ENCODE measurements at regions not wholly inside any gene's neighbourhood (a gene's known extent, or its start where the extent isn't known, plus 50 kb on each side); places are given as distances from the start of the nearest gene placed in this dataset.

DNA sequence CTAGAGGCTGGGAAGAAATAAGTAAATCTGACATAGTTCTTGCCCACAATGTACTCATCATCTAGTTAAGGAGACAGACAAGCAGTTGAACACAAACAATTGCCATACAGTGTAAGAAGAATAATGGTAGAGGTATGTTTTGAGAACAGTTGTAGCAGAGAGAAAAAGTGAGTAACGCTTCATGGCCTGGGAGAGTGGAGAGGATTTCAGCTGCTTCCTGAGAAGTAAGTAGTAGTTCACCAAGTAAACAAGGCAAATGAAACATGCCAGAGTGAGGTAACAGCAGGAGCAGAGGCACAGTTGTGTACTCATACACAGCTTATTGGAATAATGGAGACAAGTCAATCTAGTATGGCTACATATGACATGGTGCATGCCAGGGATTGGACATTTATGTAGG lies 53.6 kb upstream of the RAP2C start:
- Histone ChIP-seq H2BK12ac (ENCODE audit: insufficient read length, low read depth, low read length) (no peak overlapping the region), H3K23ac (ENCODE audit: insufficient read length, low read depth, low read length) (no peak overlapping the region), H2AK5ac (ENCODE audit: insufficient read length, low read length) (no peak overlapping the region), H2BK20ac (ENCODE audit: low read depth, low read length, poor library complexity, severe bottlenecking) (no peak overlapping the region), H3K4me1 (ENCODE audit: insufficient read depth, low read length) (no peaks in the 10 kb centered on the region), H2AFZ (ENCODE audit: low read length) (no peak overlapping the region), H3T11ph (ENCODE audit: low read length) (no peak overlapping the region), H3K18ac (ENCODE audit: insufficient read length, low read depth, low read length) (no peak overlapping the region), H4K5ac (ENCODE audit: insufficient read length, low read depth, low read length) (no peak overlapping the region), H2BK15ac (ENCODE audit: low read depth, low read length) (no peak overlapping the region), H3K56ac (ENCODE audit: insufficient read length, low read depth, low read length) (no peak overlapping the region), H3K14ac (ENCODE audit: insufficient read depth, low read length) (no peak overlapping the region), H2BK120ac (ENCODE audit: low read depth, low read length, poor library complexity, severe bottlenecking) (no peak overlapping the region), H3K27me3 (ENCODE audit: insufficient read depth, low read length) (no peaks in the 10 kb centered on the region), H4K91ac (ENCODE audit: insufficient read length, low read depth, low read length) (no peak overlapping the region), H4K8ac (replicated peaks; ENCODE audit: insufficient read length, low read depth, low read length) (no peak overlapping the region), H3K4me2 (ENCODE audit: insufficient read depth, insufficient read length, low read length) (no peak overlapping the region), H3K9ac (ENCODE audit: extremely low read depth, insufficient read length, low read length) (no peak overlapping the region), H4K20me1 (ENCODE audit: control insufficient read depth, insufficient read depth, insufficient read length) (no peaks in the 10 kb centered on the region), H2BK5ac (ENCODE audit: insufficient read length, low read length) (no peak overlapping the region), H3K79me2 (ENCODE audit: insufficient read depth, low read length) (no peaks in the 10 kb centered on the region), H3K9me3 (ENCODE audit: control insufficient read depth, low read depth, low read length) (no peaks in the 10 kb centered on the region), H3K27ac (ENCODE audit: insufficient read length, low read depth, low read length) (no peak overlapping the region), H3K79me1 (ENCODE audit: insufficient read depth, low read depth, low read length, poor library complexity, severe bottlenecking) (no peaks in the 10 kb centered on the region), H3K23me2 (ENCODE audit: insufficient read length, low read depth, low read length, poor library complexity, severe bottlenecking) (no peaks in the 10 kb centered on the region), H3K4ac (ENCODE audit: low read depth, low read length) (no peak overlapping the region)
- no CpG with 5 or more reads among the region's 1 CpG for WGBS (ENCODE audit: extremely low coverage, insufficient read length, low lambda C conversion rate)
- no peak for DNase-seq
- peaks cover 0 to 13% (median 2%) of the 10 kb centered on the region in 3 experiments; a peak in 4 of 7 replicates for H3K36me3 Mint-ChIP-seq (ENCODE audit: insufficient read depth in 1 of 3, low read depth in 3 of 3)
- no peaks in the 10 kb centered on the region for H3K4me1 Mint-ChIP-seq
- H3K9me3 Mint-ChIP-seq: peaks cover 5 to 6% of the 10 kb centered on the region in 2 experiments; a peak in 2 of 5 replicates
- H3K27ac Mint-ChIP-seq: no peak overlapping the region
- TF ChIP-seq, protein P1, sequence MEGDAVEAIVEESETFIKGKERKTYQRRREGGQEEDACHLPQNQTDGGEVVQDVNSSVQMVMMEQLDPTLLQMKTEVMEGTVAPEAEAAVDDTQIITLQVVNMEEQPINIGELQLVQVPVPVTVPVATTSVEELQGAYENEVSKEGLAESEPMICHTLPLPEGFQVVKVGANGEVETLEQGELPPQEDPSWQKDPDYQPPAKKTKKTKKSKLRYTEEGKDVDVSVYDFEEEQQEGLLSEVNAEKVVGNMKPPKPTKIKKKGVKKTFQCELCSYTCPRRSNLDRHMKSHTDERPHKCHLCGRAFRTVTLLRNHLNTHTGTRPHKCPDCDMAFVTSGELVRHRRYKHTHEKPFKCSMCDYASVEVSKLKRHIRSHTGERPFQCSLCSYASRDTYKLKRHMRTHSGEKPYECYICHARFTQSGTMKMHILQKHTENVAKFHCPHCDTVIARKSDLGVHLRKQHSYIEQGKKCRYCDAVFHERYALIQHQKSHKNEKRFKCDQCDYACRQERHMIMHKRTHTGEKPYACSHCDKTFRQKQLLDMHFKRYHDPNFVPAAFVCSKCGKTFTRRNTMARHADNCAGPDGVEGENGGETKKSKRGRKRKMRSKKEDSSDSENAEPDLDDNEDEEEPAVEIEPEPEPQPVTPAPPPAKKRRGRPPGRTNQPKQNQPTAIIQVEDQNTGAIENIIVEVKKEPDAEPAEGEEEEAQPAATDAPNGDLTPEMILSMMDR (conservative IDR thresholded peaks at IDR 0.05): no peak
- no peak overlapping the region for H3K4me3 Mint-ChIP-seq
- H3K27me3 Mint-ChIP-seq (ENCODE audit: low read depth): peaks cover 5% of the 10 kb centered on the region
